ENCODE measurements at regions not wholly inside any gene's neighbourhood (a gene's known extent, or its start where the extent isn't known, plus 50 kb on each side); places are given as distances from the start of the nearest gene placed in this dataset.

- Histone ChIP-seq H3K27me3 (ENCODE audit: insufficient read depth, low read length) (no peaks in the 10 kb centered on the region), H4K5ac (ENCODE audit: insufficient read length, low read depth, low read length) (no peak overlapping the region), H2BK5ac (ENCODE audit: insufficient read length, low read length) (no peak overlapping the region), H4K8ac (replicated peaks; ENCODE audit: insufficient read length, low read depth, low read length) (no peak overlapping the region), H4K20me1 (ENCODE audit: control insufficient read depth, insufficient read depth, insufficient read length) (no peaks in the 10 kb centered on the region), H3K56ac (ENCODE audit: insufficient read length, low read depth, low read length) (no peak overlapping the region), H2AFZ (ENCODE audit: low read length) (no peak overlapping the region), H3K4me2 (ENCODE audit: insufficient read depth, insufficient read length, low read length) (no peak overlapping the region), H3K9me3 (ENCODE audit: control insufficient read depth, low read depth, low read length) (no peaks in the 10 kb centered on the region), H3K9ac (ENCODE audit: extremely low read depth, insufficient read length, low read length) (no peak overlapping the region), H3K4ac (ENCODE audit: low read depth, low read length) (no peak overlapping the region), H2BK15ac (ENCODE audit: low read depth, low read length) (no peak overlapping the region), H3K18ac (ENCODE audit: insufficient read length, low read depth, low read length) (no peak overlapping the region), H2AK5ac (ENCODE audit: insufficient read length, low read length) (no peak overlapping the region), H3K27ac (ENCODE audit: insufficient read length, low read depth, low read length) (no peak overlapping the region), H2BK20ac (ENCODE audit: low read depth, low read length, poor library complexity, severe bottlenecking) (no peak overlapping the region), H2BK120ac (ENCODE audit: low read depth, low read length, poor library complexity, severe bottlenecking) (no peak overlapping the region), H3T11ph (ENCODE audit: low read length) (no peak overlapping the region), H3K79me2 (ENCODE audit: insufficient read depth, low read length) (no peaks in the 10 kb centered on the region), H3K23me2 (ENCODE audit: insufficient read length, low read depth, low read length, poor library complexity, severe bottlenecking) (no peaks in the 10 kb centered on the region), H3K79me1 (ENCODE audit: insufficient read depth, low read depth, low read length, poor library complexity, severe bottlenecking) (no peaks in the 10 kb centered on the region), H3K23ac (ENCODE audit: insufficient read length, low read depth, low read length) (no peak overlapping the region), H4K91ac (ENCODE audit: insufficient read length, low read depth, low read length) (no peak overlapping the region), H3K14ac (ENCODE audit: insufficient read depth, low read length) (no peak overlapping the region), H3K4me1 (ENCODE audit: insufficient read depth, low read length) (no peaks in the 10 kb centered on the region), H2BK12ac (ENCODE audit: insufficient read length, low read depth, low read length) (no peak overlapping the region)
- Mint-ChIP-seq H3K4me1 (peaks cover 0 to under 1% of the 10 kb centered on the region in 2 experiments; a peak in 3 of 4 replicates), H3K27ac (no peak overlapping the region), H3K9me3 (no peaks in the 10 kb centered on the region), H3K36me3 (ENCODE audit: insufficient read depth in 1 of 3, low read depth in 3 of 3) (peaks cover 0 to 4% (median 0%) of the 10 kb centered on the region in 3 experiments; a peak in 2 of 7 replicates), H3K27me3 (ENCODE audit: low read depth) (no peaks in the 10 kb centered on the region), H3K4me3 (no peak overlapping the region)
- no CpG with 5 or more reads among the region's 3 CpGs for WGBS (ENCODE audit: extremely low coverage, insufficient read length, low lambda C conversion rate)
- DNase-seq, result no peak
- TF ChIP-seq CTCF (conservative IDR thresholded peaks at IDR 0.05), result no peak
These were observed 197.8 kb upstream of the MTNR1B start for GRCh38 chr11:92771701-92772100.
